HG03558 (cell line): ENCODE measurements at regions not wholly inside any gene's neighbourhood (a gene's known extent, or its start where the extent isn't known, plus 50 kb on each side); places are given as distances from the start of the nearest gene placed in this dataset.

Experiments
- ATAC-seq: cut with Tn5 transposase; IDR thresholded peaks from one replicate; pipeline ENCODE4 v1.9.1; 2021; ENCODE audit warnings: moderate number of reproducible peaks; ENCODE audit not compliant: unreplicated experiment; ENCODE audit errors: extremely low read depth

DNA sequence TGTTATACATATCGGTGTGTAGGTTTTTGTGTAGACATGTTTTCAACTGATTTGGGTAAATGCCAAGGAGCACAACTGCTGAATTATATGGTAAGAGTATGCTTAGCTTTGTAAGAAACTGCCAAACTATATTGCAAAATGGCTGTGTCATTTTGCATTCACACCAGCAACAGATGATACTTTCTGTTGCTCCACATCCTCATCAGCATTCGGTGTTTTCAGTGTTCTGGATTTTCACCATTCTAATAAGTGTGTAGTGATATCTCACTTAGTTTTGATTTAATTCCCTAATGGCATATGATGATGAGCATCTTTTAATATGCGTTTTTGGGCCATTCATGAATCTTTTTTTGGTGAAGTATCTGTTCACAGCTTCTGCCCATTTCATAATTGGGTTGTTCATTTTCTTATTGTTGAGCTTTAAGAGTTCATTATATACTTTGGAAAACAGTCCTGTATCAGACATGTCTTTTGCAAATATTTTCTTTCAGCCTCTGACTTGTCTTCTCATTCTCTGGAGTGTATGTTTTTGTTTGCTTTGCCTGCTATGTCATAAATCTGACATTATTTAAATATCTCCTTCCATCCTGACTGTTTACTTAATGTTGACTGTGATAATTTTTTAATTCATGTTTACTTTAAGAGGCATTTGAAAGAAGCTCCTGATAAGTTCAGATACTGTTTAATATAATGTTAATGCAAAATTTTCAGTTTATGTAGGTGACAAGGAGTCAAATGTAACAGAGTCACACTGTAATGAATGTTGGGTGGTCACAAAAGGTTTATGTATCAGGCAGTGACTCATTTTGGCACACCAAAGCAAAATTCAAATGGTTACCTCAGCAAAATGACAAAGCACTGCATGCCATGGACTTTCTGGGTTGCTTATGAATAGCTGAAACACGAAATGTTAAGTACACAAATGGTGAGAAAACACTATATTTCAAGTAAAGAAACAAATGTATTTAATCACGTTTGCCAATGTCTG is 181.1 kb upstream of the DAB2 start:
- no peak for ATAC-seq

GRCh38 chr5:39605145-39605544 is 180.4 kb upstream of the DAB2 start:
- ATAC-seq: no peak

- ATAC-seq: no peak
Measured at GRCh38 chr5:39604491-39604890, 179.7 kb upstream of the DAB2 start.

GRCh38 chr5:39599721-39600431 is 175.1 kb upstream of the DAB2 start:
- no peak for ATAC-seq

DNA sequence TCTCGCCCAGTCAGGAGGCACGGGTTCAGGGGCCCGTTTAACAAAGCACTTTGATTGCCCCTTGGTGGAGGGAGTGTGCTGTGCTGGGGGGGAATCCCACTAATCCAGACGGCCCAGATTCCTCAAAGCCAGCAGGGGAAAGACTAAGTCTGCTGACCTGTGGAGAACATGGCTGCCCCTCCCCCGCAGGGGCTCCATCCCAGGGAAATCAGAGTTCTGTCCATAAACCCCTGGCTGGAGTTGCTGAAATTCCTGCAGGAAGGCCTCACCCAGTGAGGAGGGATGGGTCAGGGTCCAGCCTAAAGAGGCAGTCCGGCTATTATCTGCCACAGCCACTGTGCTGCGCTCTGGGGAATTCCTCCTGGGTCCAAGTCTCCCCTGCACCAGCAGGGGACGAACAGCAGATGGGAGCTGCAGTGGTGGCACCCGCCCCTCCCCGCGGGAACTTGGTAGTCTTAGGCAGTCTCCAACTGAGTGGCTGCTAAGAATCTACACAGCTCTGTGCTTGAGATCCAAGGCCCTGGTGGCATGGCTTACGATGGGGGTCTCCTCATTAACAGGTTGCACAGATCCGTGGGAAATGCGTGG is 174.0 kb upstream of the DAB2 start:
- ATAC-seq: no peak

DNA sequence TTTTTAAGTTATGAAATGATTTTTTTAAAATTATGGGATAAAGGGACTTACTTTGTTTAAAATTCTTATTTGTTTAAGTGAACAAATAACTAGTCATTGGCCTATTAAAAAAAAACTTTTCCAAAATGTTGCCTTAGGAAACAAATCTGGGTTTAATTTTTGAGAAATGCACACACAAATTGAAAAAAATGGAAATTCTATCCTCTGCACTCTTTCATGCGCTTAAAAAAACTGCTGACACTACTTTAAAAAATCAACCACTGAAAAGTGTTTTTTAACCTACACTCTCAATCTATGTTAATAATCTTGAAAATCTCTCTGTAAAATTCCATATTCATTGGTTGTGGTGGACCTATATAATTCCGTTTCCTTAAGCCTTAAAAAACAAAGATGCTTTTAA is 163.4 kb upstream of the DAB2 start:
- no peak for ATAC-seq

GRCh38 chr5:39587675-39588074 is 162.9 kb upstream of the DAB2 start:
- no peak for ATAC-seq

GRCh38 chr5:39586185-39586584 is 161.4 kb upstream of the DAB2 start:
- no peak for ATAC-seq

- ATAC-seq: no peak
Measured at GRCh38 chr5:39584927-39585326, 160.1 kb upstream of the DAB2 start.

- no peak for ATAC-seq
Measured at GRCh38 chr5:39580702-39581453, 156.1 kb upstream of the DAB2 start.

GRCh38 chr5:39579750-39580149 is 155.0 kb upstream of the DAB2 start:
- no peak for ATAC-seq

DNA sequence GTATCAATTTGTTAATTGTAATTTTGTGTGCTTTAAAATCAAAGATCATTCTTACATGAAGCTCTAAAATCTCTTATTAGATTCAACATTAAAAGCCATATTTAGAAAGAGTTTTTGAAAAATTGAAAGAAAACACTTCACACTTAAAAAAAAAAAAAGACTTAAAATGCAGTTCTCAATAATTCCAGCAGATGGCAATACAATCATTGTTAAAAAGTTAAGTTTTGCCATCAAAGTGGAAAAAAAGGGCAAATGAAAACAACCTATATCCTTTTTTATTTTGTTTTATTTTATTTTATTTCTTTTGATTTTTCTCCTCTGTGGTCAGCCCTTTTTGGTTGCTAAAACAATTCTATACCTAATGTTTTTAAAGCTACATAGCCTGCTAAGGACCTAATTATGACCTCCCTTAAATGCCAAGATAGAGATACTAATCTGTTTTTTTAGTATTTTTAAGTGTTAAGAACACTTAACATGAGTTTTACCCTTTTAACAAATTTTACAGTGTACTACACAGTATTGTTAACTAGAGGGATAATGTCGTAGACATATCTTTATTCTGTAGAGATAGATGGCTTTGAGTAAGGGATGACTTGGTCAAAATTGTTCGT is 154.2 kb upstream of the DAB2 start:
- ATAC-seq: no peak

GRCh38 chr5:39577529-39577928 is 152.7 kb upstream of the DAB2 start:
- ATAC-seq: no peak

- ATAC-seq: no peak
Measured at GRCh38 chr5:39570403-39571027, 145.7 kb upstream of the DAB2 start.

- no peak for ATAC-seq
Measured at GRCh38 chr5:39569857-39570256, 145.1 kb upstream of the DAB2 start.

DNA sequence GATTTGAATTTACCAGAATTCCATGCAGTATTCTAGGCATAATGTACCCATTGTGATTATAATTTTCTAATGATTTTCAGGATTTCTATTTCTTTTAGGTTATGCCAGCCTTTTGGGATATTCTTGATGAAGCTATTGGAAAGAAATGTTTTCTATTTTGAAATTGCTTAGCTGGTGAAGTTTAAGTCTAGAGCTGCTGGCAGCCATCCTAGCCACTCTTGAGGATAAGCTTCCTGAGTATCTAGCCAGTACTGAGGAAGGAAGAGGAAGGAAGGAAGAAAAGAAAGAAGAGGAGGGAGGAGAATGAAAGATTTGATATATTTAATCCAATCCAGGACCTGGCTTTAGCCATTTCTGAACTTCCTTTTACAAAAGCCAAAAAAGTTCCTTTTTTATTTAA is 142.1 kb upstream of the DAB2 start:
- no peak for ATAC-seq

GRCh38 chr5:39566029-39566428 is 141.2 kb upstream of the DAB2 start:
- ATAC-seq: no peak

GRCh38 chr5:39561421-39561820 is 136.6 kb upstream of the DAB2 start:
- ATAC-seq: no peak

- ATAC-seq: no peak
Measured at GRCh38 chr5:39560726-39561125, 135.9 kb upstream of the DAB2 start.

GRCh38 chr5:39559923-39560322 is 135.1 kb upstream of the DAB2 start:
- no peak for ATAC-seq
